Glomerular visceral epithelial cell (primary cell): ENCODE measurements at regions not wholly inside any gene's neighbourhood (a gene's known extent, or its start where the extent isn't known, plus 50 kb on each side); places are given as distances from the start of the nearest gene placed in this dataset.

Experiments used
- DNase-seq: peaks from one replicate; pipeline ENCODE4 v3.0.0-alpha.2; 2016; ENCODE audit errors: extremely low spot score

GRCh38 chr5:98556712-98557111 is 216.8 kb upstream of the RGMB start:
- DNase-seq = no peak

GRCh38 chr5:98557916-98558315 is 215.5 kb upstream of the RGMB start:
- DNase-seq = no peak

- DNase-seq = no peak
Observed at GRCh38 chr5:98563885-98564653, 209.4 kb upstream of the RGMB start.

GRCh38 chr5:98564836-98565235 is 208.6 kb upstream of the RGMB start:
- no peak for DNase-seq

GRCh38 chr5:98568336-98568735 is 205.1 kb upstream of the RGMB start:
- DNase-seq = no peak

- DNase-seq = no peak
Observed at GRCh38 chr5:98569288-98569687, 204.2 kb upstream of the RGMB start.

GRCh38 chr5:98570010-98570409 is 203.5 kb upstream of the RGMB start:
- peak; percentile 17 for DNase-seq

GRCh38 chr5:98570661-98571191 is 202.7 kb upstream of the RGMB start:
- no peak for DNase-seq

GRCh38 chr5:98573834-98574320 is 199.6 kb upstream of the RGMB start:
- DNase-seq = no peak

- no peak for DNase-seq
Observed at GRCh38 chr5:98576275-98576674, 197.2 kb upstream of the RGMB start.

GRCh38 chr5:98578438-98578837 is 195.0 kb upstream of the RGMB start:
- no peak for DNase-seq

GRCh38 chr5:98581112-98581997 is 192.1 kb upstream of the RGMB start:
- no peak for DNase-seq

GRCh38 chr5:98583586-98583985 is 189.9 kb upstream of the RGMB start:
- no peak for DNase-seq

- no peak for DNase-seq
Observed at GRCh38 chr5:98585661-98586310, 187.7 kb upstream of the RGMB start.

- DNase-seq = no peak
Observed at GRCh38 chr5:98586581-98586980, 186.9 kb upstream of the RGMB start.

GRCh38 chr5:98587166-98587565 is 186.3 kb upstream of the RGMB start:
- no peak for DNase-seq

- no peak for DNase-seq
Observed at GRCh38 chr5:98588215-98588614, 185.2 kb upstream of the RGMB start.

- DNase-seq = no peak
Observed at GRCh38 chr5:98593418-98593817, 180.0 kb upstream of the RGMB start.

- DNase-seq = no peak
Observed at GRCh38 chr5:98594098-98594497, 179.4 kb upstream of the RGMB start.

- DNase-seq = no peak
Observed at GRCh38 chr5:98599016-98599415, 174.4 kb upstream of the RGMB start.

GRCh38 chr5:98602534-98603112 is 170.8 kb upstream of the RGMB start:
- DNase-seq = no peak

GRCh38 chr5:98603456-98603855 is 170.0 kb upstream of the RGMB start:
- no peak for DNase-seq
